ENCODE measurements at regions not wholly inside any gene's neighbourhood (a gene's known extent, or its start where the extent isn't known, plus 50 kb on each side); places are given as distances from the start of the nearest gene placed in this dataset.

DNA sequence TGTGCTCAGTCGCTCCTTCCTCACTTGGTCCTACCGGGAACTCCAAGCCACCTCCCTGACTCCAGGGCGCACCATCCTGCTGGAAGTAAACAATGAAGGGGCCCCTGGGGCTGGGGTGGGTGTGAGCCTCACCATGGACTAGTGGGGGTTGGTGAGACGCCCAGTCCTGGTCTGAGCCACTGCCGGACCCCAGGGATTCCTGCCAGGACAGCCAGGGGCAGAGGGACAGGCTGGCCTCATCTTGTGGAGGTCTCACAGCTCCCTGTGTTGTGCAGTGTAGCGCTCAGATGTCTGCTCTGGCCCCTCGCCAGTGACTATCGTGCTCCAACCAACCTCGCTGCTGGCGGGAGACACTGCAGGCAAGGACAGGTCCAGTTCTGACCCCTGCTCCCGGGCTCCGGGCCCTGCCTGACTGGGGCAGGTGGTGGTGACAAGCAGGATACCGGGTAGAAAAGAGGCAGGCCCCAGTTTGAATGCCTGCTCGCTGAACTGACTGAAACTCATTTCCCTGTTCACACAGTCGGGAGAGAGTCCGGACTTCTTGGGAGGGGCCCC, 1021.4 kb downstream of the BRD1 start:
- TF ChIP-seq, protein P1, sequence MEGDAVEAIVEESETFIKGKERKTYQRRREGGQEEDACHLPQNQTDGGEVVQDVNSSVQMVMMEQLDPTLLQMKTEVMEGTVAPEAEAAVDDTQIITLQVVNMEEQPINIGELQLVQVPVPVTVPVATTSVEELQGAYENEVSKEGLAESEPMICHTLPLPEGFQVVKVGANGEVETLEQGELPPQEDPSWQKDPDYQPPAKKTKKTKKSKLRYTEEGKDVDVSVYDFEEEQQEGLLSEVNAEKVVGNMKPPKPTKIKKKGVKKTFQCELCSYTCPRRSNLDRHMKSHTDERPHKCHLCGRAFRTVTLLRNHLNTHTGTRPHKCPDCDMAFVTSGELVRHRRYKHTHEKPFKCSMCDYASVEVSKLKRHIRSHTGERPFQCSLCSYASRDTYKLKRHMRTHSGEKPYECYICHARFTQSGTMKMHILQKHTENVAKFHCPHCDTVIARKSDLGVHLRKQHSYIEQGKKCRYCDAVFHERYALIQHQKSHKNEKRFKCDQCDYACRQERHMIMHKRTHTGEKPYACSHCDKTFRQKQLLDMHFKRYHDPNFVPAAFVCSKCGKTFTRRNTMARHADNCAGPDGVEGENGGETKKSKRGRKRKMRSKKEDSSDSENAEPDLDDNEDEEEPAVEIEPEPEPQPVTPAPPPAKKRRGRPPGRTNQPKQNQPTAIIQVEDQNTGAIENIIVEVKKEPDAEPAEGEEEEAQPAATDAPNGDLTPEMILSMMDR (IDR thresholded peaks at IDR 0.05; ENCODE audit: low read depth, low read length, poor library complexity, severe bottlenecking) = no peak
- no peak for TF ChIP-seq EZH2phosphoT487 (IDR thresholded peaks at IDR 0.05; ENCODE audit: borderline replicate concordance, low read length)
